ENCODE measurements at regions not wholly inside any gene's neighbourhood (a gene's known extent, or its start where the extent isn't known, plus 50 kb on each side); places are given as distances from the start of the nearest gene placed in this dataset.
A peak's percentile ranks its signal among the peaks of the same experiment; 100 is the strongest.

- DNase-seq (ENCODE audit: low read depth): no peak
- no peak overlapping the region for H3K4me3 ChIP-seq (ENCODE audit: low read depth, low read length)
- TF ChIP-seq, protein P1, sequence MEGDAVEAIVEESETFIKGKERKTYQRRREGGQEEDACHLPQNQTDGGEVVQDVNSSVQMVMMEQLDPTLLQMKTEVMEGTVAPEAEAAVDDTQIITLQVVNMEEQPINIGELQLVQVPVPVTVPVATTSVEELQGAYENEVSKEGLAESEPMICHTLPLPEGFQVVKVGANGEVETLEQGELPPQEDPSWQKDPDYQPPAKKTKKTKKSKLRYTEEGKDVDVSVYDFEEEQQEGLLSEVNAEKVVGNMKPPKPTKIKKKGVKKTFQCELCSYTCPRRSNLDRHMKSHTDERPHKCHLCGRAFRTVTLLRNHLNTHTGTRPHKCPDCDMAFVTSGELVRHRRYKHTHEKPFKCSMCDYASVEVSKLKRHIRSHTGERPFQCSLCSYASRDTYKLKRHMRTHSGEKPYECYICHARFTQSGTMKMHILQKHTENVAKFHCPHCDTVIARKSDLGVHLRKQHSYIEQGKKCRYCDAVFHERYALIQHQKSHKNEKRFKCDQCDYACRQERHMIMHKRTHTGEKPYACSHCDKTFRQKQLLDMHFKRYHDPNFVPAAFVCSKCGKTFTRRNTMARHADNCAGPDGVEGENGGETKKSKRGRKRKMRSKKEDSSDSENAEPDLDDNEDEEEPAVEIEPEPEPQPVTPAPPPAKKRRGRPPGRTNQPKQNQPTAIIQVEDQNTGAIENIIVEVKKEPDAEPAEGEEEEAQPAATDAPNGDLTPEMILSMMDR (conservative IDR thresholded peaks at IDR 0.05; ENCODE audit: low read depth, low read length): no peak
Observed at GRCh38 chr6:79396625-79397024, 140.6 kb downstream of the LCA5 start.

- no peak for DNase-seq (ENCODE audit: low read depth)
- TF ChIP-seq, protein P1 (conservative IDR thresholded peaks at IDR 0.05; ENCODE audit: low read depth, low read length): no peak
- H3K4me3 ChIP-seq (ENCODE audit: low read depth, low read length): no peak overlapping the region
Observed at GRCh38 chr6:79394690-79395089, 142.5 kb downstream of the LCA5 start.

DNA sequence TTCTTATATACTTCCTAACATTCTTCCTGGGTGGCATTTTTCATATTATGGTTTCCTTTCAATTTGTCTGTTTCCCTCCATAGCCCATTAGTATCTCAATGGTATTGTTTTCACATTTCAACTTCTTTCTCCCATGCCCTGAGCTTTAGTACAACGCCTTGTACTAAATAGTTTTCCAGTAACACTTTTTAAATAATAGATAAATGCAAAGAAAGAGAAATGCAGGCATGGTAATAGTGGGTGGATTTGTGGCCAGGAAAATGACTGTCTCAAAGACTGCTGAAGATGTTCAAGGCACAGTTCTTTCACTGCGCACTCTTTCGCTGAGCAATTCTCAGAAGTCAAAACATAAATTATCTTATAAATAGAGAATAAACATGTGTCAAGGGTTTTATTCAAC is 145.1 kb downstream of the LCA5 start:
- H3K4me3 ChIP-seq (ENCODE audit: low read depth, low read length): no peak overlapping the region
- no peak for DNase-seq (ENCODE audit: low read depth)
- TF ChIP-seq, protein P1 (conservative IDR thresholded peaks at IDR 0.05; ENCODE audit: low read depth, low read length): no peak

GRCh38 chr6:79391480-79391879 is 145.8 kb downstream of the LCA5 start:
- no peak for DNase-seq (ENCODE audit: low read depth)
- no peak overlapping the region for H3K4me3 ChIP-seq (ENCODE audit: low read depth, low read length)
- TF ChIP-seq, protein P1 (conservative IDR thresholded peaks at IDR 0.05; ENCODE audit: low read depth, low read length): no peak

DNA sequence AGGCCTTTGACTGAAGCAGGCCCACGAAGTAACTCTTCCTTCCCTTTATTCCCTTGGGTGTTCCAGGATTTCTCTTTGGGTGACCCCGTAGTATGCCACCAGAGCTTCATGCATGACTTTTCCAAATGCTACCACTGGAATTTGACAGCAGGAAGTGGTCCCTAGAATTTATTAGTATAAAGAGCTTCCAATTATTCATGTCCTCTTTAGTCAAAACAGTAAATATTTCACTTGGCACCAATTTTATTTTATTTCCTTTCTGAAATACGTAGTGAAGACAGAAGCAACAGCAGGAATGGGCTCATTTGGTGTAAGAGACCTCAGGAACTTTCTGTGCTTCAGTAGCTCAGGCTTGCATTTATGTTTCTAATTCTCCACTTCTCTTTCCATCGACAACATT is 151.3 kb downstream of the LCA5 start:
- DNase-seq (ENCODE audit: low read depth): peak; percentile 51
- TF ChIP-seq, protein P1 (conservative IDR thresholded peaks at IDR 0.05; ENCODE audit: low read depth, low read length): no peak
- H3K4me3 ChIP-seq (ENCODE audit: low read depth, low read length): no peak overlapping the region

GRCh38 chr6:79385333-79385732 is 150.9 kb upstream of the HMGN3 start:
- H3K4me3 ChIP-seq (ENCODE audit: low read depth, low read length): no peak overlapping the region
- TF ChIP-seq, protein P1 (conservative IDR thresholded peaks at IDR 0.05; ENCODE audit: low read depth, low read length): no peak
- no peak for DNase-seq (ENCODE audit: low read depth)

GRCh38 chr6:79384845-79385244 is 150.4 kb upstream of the HMGN3 start:
- TF ChIP-seq, protein P1 (conservative IDR thresholded peaks at IDR 0.05; ENCODE audit: low read depth, low read length): no peak
- DNase-seq (ENCODE audit: low read depth): peak; percentile 57
- H3K4me3 ChIP-seq (ENCODE audit: low read depth, low read length): no peak overlapping the region

Data from choroid plexus epithelial cell (primary cell).